Mesenchymal stem cell (in vitro differentiated cells and primary cell): ENCODE measurements at regions not wholly inside any gene's neighbourhood (a gene's known extent, or its start where the extent isn't known, plus 50 kb on each side); places are given as distances from the start of the nearest gene placed in this dataset.

Experiments used
- DNase-seq: peaks from one replicate; pipeline ENCODE4 v3.0.0-alpha.2; 2013
- H2AFZ ChIP-seq: one replicate; pipeline ENCODE4 v1.6.1; 2013; ENCODE audit warnings: low read depth, mild to moderate bottlenecking, control low read depth, inconsistent platforms, low read length, moderate library complexity
- H2AK5ac ChIP-seq: 2 replicates; pipeline ENCODE4 v1.6.1; 2013; ENCODE audit warnings: low read length, moderate library complexity, mild to moderate bottlenecking, inconsistent platforms; ENCODE audit not compliant: severe bottlenecking
- H2BK120ac ChIP-seq: one replicate; pipeline ENCODE4 v1.6.1; 2013; ENCODE audit warnings: low read depth, mild to moderate bottlenecking, inconsistent platforms, low read length, moderate library complexity
- H2BK12ac ChIP-seq, 2 experiments: one replicate each; pipeline ENCODE4 v1.6.1; 2013; ENCODE audit warnings: inconsistent platforms in 2 of 2, low read length in 2 of 2, mild to moderate bottlenecking in 2 of 2, moderate library complexity in 2 of 2, control low read depth in 1 of 2
- H2BK15ac ChIP-seq: one replicate; pipeline ENCODE4 v1.6.1; 2013; ENCODE audit warnings: mild to moderate bottlenecking, low read depth, inconsistent platforms; ENCODE audit not compliant: poor library complexity, severe bottlenecking
- H2BK5ac ChIP-seq: 2 replicates; pipeline ENCODE4 v1.6.1; 2013; ENCODE audit warnings: low read depth, mild to moderate bottlenecking, low read length, control low read depth, inconsistent platforms; ENCODE audit not compliant: poor library complexity, severe bottlenecking
- H3K14ac ChIP-seq, 2 experiments: one replicate each; pipeline ENCODE4 v1.6.1; 2013; ENCODE audit warnings: inconsistent platforms in 2 of 2, low read length in 2 of 2, control low read depth in 1 of 2, mild to moderate bottlenecking in 1 of 2, moderate library complexity in 1 of 2
- H3K18ac ChIP-seq, 2 experiments: one replicate each; pipeline ENCODE4 v1.6.1; 2013; ENCODE audit warnings: inconsistent platforms in 2 of 2, low read length in 2 of 2, control low read depth in 1 of 2, low read depth in 1 of 2, mild to moderate bottlenecking in 1 of 2
- H3K23ac ChIP-seq, 2 experiments: one replicate each; pipeline ENCODE4 v1.6.1; 2013; ENCODE audit warnings: inconsistent platforms in 2 of 2, low read length in 2 of 2, mild to moderate bottlenecking in 2 of 2, moderate library complexity in 2 of 2, control low read depth in 1 of 2
- H3K27ac ChIP-seq: 2 replicates; pipeline ENCODE4 v1.5.1; 2013; ENCODE audit warnings: mild to moderate bottlenecking, moderate library complexity, low read length, control low read depth, inconsistent platforms; ENCODE audit not compliant: poor library complexity, severe bottlenecking
- H3K27me3 ChIP-seq, 2 experiments: 2 replicates each; pipeline versions ENCODE4 v1.6.1 to v1.7.0; 2013; ENCODE audit warnings: low read length in 2 of 2, mild to moderate bottlenecking in 2 of 2, moderate library complexity in 2 of 2, control low read depth in 1 of 2, inconsistent platforms in 1 of 2; ENCODE audit not compliant: control insufficient read depth in 1 of 2, insufficient read depth in 1 of 2
- H3K36me3 ChIP-seq, 2 experiments: 2 replicates each; pipeline versions ENCODE4 v1.6.1 to v1.7.0; 2013; ENCODE audit warnings: low read length in 2 of 2, control low read depth in 1 of 2, inconsistent platforms in 1 of 2, low read depth in 1 of 2, mild to moderate bottlenecking in 1 of 2; ENCODE audit not compliant: insufficient read depth in 2 of 2, control insufficient read depth in 1 of 2
- H3K4ac ChIP-seq, 2 experiments: one replicate each; pipeline ENCODE4 v1.6.1; 2013; ENCODE audit warnings: inconsistent platforms in 2 of 2, low read length in 2 of 2, mild to moderate bottlenecking in 2 of 2, moderate library complexity in 2 of 2, control low read depth in 1 of 2, low read depth in 1 of 2
- H3K4me1 ChIP-seq: 2 replicates; pipeline ENCODE4 v1.6.1; 2013; ENCODE audit warnings: low read depth, low read length, control low read depth; ENCODE audit not compliant: control insufficient read depth, insufficient read depth
- H3K4me2 ChIP-seq: 2 replicates; pipeline ENCODE4 v1.6.1; 2013; ENCODE audit warnings: low read length, mild to moderate bottlenecking, inconsistent platforms; ENCODE audit not compliant: poor library complexity, severe bottlenecking
- H3K4me3 ChIP-seq, 2 experiments: 2 replicates each; pipeline versions ENCODE4 v1.5.1 to v1.7.0; 2013; ENCODE audit warnings: low read length in 2 of 2, mild to moderate bottlenecking in 2 of 2, control low read depth in 1 of 2, low read depth in 1 of 2; ENCODE audit not compliant: insufficient read depth in 1 of 2
- H3K79me1 ChIP-seq: replicated peaks from 2 replicates; pipeline ENCODE4 v1.6.1; 2013; ENCODE audit warnings: mild to moderate bottlenecking, control low read depth, low read length, inconsistent platforms; ENCODE audit not compliant: poor library complexity, severe bottlenecking
- H3K9ac ChIP-seq: 2 replicates; pipeline ENCODE4 v1.7.0; 2013; ENCODE audit warnings: mild to moderate bottlenecking, low read length, moderate library complexity
- H3K9me3 ChIP-seq: 2 replicates; pipeline ENCODE4 v1.7.0; 2013; ENCODE audit warnings: mild to moderate bottlenecking, low read length; ENCODE audit not compliant: control insufficient read depth
- H4K8ac ChIP-seq: one replicate; pipeline ENCODE4 v1.6.1; 2013; ENCODE audit warnings: inconsistent platforms, mild to moderate bottlenecking, low read length, moderate library complexity
- H4K91ac ChIP-seq: one replicate; pipeline ENCODE4 v1.6.1; 2013; ENCODE audit warnings: mild to moderate bottlenecking, low read length, inconsistent platforms
- WGBS: methylation state at CpG from one replicate; pipeline ENCODE4 v1.1.7; 2013; ENCODE audit warnings: mixed read lengths; 5-methylcytosine and 5-hydroxymethylcytosine counted together

GRCh38 chr22:48507595-48508350, 1319.9 kb downstream of the BRD1 start:
- DNase-seq, result no peak
- H2AK5ac ChIP-seq, result no peak overlapping the region
- no peak overlapping the region for H3K27ac ChIP-seq
- no peak overlapping the region for H3K4ac ChIP-seq
- no peak overlapping the region for H2BK12ac ChIP-seq
- no peak overlapping the region for H2BK120ac ChIP-seq
- H2BK5ac ChIP-seq, result no peak overlapping the region
- WGBS, result 85% methylated on average over 23 of the region's 23 CpGs
- no peak overlapping the region for H4K8ac ChIP-seq
- H3K4me3 ChIP-seq, result no peak overlapping the region
- no peaks in the 10 kb centered on the region for H3K9me3 ChIP-seq
- peaks cover 0 to 11% of the 10 kb centered on the region in 2 experiments for H3K27me3 ChIP-seq
- no peaks in the 10 kb centered on the region for H3K4me1 ChIP-seq
- no peaks in the 10 kb centered on the region for H3K79me1 ChIP-seq
- no peak overlapping the region for H4K91ac ChIP-seq
- H3K14ac ChIP-seq, result no peak overlapping the region
- H3K9ac ChIP-seq, result no peak overlapping the region
- no peaks in the 10 kb centered on the region for H3K36me3 ChIP-seq
- H3K18ac ChIP-seq, result no peak overlapping the region
- H2BK15ac ChIP-seq, result no peak overlapping the region
- no peak overlapping the region for H3K23ac ChIP-seq
- no peak overlapping the region for H3K4me2 ChIP-seq
- H2AFZ ChIP-seq, result no peak overlapping the region

- Histone ChIP-seq H3K9me3 (no peaks in the 10 kb centered on the region), H2AK5ac (no peak overlapping the region), H3K4ac (no peak overlapping the region), H3K4me2 (no peak overlapping the region), H2BK12ac (no peak overlapping the region), H4K91ac (no peak overlapping the region), H2BK120ac (no peak overlapping the region), H3K18ac (no peak overlapping the region), H3K9ac (no peak overlapping the region), H3K14ac (no peak overlapping the region), H3K4me3 (no peak overlapping the region), H3K79me1 (no peaks in the 10 kb centered on the region), H3K23ac (no peak overlapping the region), H2AFZ (no peak overlapping the region), H3K4me1 (no peaks in the 10 kb centered on the region), H4K8ac (no peak overlapping the region), H2BK5ac (no peak overlapping the region), H3K27ac (no peak overlapping the region), H3K36me3 (no peaks in the 10 kb centered on the region), H2BK15ac (no peak overlapping the region), H3K27me3 (peaks cover 0 to 12% of the 10 kb centered on the region in 2 experiments)
- DNase-seq, result no peak
- WGBS, result 81% methylated on average over 9 of the region's 9 CpGs
Observed at GRCh38 chr22:48507171-48507570, 1320.5 kb downstream of the BRD1 start.

DNA sequence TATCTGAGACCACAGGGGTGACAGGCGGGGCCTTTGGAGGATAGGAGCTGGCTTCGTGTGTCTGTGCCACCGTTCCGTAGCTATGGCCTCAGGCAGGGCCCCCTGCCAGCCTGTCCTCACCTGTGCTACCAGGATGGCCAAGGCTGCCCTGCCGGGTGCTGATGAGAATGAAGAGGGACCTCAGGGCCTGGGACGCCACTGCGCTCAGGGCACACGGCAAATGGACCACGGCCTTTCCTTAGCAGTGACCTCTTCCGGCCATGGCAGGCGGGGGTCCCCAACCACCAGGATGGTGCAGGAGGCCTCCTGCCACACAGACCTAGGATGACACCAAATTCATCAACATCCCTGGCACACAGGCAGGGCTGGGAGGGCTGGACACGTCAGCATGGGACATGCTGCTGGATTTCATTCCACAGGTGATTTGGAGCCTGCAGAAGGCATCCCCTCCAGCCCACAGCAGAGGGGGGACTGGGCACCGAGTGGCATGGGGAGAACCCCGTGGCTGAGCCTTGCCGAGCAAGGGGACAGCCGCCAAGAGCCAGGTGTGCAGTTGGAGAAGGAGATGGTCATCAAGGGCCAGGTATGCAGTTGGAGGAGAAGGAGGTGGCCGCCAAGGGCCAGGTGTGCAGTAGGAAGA, 1321.0 kb downstream of the BRD1 start:
- H4K8ac ChIP-seq, result no peak overlapping the region
- no peak overlapping the region for H3K14ac ChIP-seq
- WGBS, result 87% methylated on average over 17 of the region's 17 CpGs
- no peak overlapping the region for H3K9ac ChIP-seq
- H3K9me3 ChIP-seq, result no peaks in the 10 kb centered on the region
- no peak overlapping the region for H3K4me3 ChIP-seq
- peaks cover 0 to 12% of the 10 kb centered on the region in 2 experiments for H3K27me3 ChIP-seq
- no peak overlapping the region for H2AFZ ChIP-seq
- no peak overlapping the region for H3K4ac ChIP-seq
- no peak overlapping the region for H3K23ac ChIP-seq
- no peaks in the 10 kb centered on the region for H3K36me3 ChIP-seq
- H3K4me1 ChIP-seq, result no peaks in the 10 kb centered on the region
- H2BK5ac ChIP-seq, result no peak overlapping the region
- no peak overlapping the region for H2AK5ac ChIP-seq
- H2BK15ac ChIP-seq, result no peak overlapping the region
- no peak overlapping the region for H4K91ac ChIP-seq
- H3K4me2 ChIP-seq, result no peak overlapping the region
- no peaks in the 10 kb centered on the region for H3K79me1 ChIP-seq
- H2BK120ac ChIP-seq, result no peak overlapping the region
- H3K18ac ChIP-seq, result no peak overlapping the region
- no peak overlapping the region for H2BK12ac ChIP-seq
- no peak for DNase-seq
- H3K27ac ChIP-seq, result no peak overlapping the region

DNA sequence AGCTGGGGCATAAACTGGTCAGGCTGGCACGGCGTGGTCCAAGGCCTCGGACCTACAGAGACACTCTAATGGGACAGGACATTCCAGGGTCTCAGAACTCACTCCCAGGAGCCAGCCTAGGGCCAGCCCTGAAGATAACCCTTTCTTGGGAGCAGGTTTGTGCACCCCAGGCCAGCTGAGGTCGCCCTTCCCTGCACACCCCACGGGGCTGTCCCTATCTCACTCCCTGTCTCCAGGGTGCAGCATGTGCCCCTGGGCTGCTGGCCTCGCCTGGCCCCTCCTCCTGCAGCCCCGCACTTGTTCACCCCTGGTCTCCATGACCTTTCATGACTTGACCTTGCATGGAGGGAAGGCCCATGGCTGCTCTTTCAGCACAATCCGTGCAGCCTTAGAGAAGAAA, 1321.8 kb downstream of the BRD1 start:
- no peak overlapping the region for H3K18ac ChIP-seq
- no peak for DNase-seq
- H2AK5ac ChIP-seq, result no peak overlapping the region
- H3K36me3 ChIP-seq, result no peaks in the 10 kb centered on the region
- no peak overlapping the region for H4K8ac ChIP-seq
- no peak overlapping the region for H3K4me3 ChIP-seq
- no peak overlapping the region for H2AFZ ChIP-seq
- no peak overlapping the region for H3K9ac ChIP-seq
- no peak overlapping the region for H3K4ac ChIP-seq
- H2BK5ac ChIP-seq, result no peak overlapping the region
- WGBS, result 60% methylated on average over 8 of the region's 8 CpGs
- no peak overlapping the region for H2BK15ac ChIP-seq
- H2BK120ac ChIP-seq, result no peak overlapping the region
- peaks cover 0 to 12% of the 10 kb centered on the region in 2 experiments for H3K27me3 ChIP-seq
- no peak overlapping the region for H3K4me2 ChIP-seq
- no peak overlapping the region for H3K23ac ChIP-seq
- H3K79me1 ChIP-seq, result no peaks in the 10 kb centered on the region
- H3K9me3 ChIP-seq, result no peaks in the 10 kb centered on the region
- H3K4me1 ChIP-seq, result no peaks in the 10 kb centered on the region
- no peak overlapping the region for H2BK12ac ChIP-seq
- no peak overlapping the region for H3K14ac ChIP-seq
- H3K27ac ChIP-seq, result no peak overlapping the region
- H4K91ac ChIP-seq, result no peak overlapping the region
